H1 (cell line): ENCODE measurements at regions not wholly inside any gene's neighbourhood (a gene's known extent, or its start where the extent isn't known, plus 50 kb on each side); places are given as distances from the start of the nearest gene placed in this dataset.

Experiments
- CTCF ChIA-PET: fragments of 300-600 bp; sonication (Branson Sonifier 250); formaldehyde crosslinking; loops from one replicate; lab custom pipeline; 2021; ENCODE audit not compliant: partially characterized antibody; lab: Charles Lee
- POLR2A ChIA-PET: fragments of 300-600 bp; sonication (Branson Sonifier 250); formaldehyde crosslinking; loops from one replicate; lab custom pipeline; 2021; ENCODE audit warnings: inconsistent platforms; ENCODE audit not compliant: partially characterized antibody; lab: Charles Lee
- DNase-seq, 2 experiments: peaks; one replicate each; pipeline versions ENCODE4 v3.0.0 to v3.0.0-alpha.2; 2010 to 2022; ENCODE audit warnings: low spot score in 2 of 2, low read depth in 1 of 2, mixed read lengths in 1 of 2
- FAIRE-seq: peaks from 2 replicates; lab custom pipeline; 2011; peaks lifted over from hg19 to GRCh38; lab: Jason Lieb, UNC
- H2AFZ ChIP-seq: 2 replicates; pipeline ENCODE4 v1.8.1; 2012; ENCODE audit warnings: low read length, inconsistent platforms
- H2AK5ac ChIP-seq: 2 replicates; pipeline ENCODE4 v1.6.1; 2013; ENCODE audit warnings: low read depth, low read length
- H2BK120ac ChIP-seq: replicated peaks from 2 replicates; pipeline ENCODE3; 2013; ENCODE audit warnings: low read depth, low read length, inconsistent platforms
- H2BK12ac ChIP-seq: 2 replicates; pipeline ENCODE4 v1.6.1; 2013; ENCODE audit warnings: low read depth, low read length
- H2BK15ac ChIP-seq: 2 replicates; pipeline ENCODE4 v1.6.1; 2013; ENCODE audit warnings: low read length
- H2BK20ac ChIP-seq: 2 replicates; pipeline ENCODE4 v1.6.1; 2013; ENCODE audit warnings: low read length
- H2BK5ac ChIP-seq: 2 replicates; pipeline ENCODE4 v1.6.1; 2013; ENCODE audit warnings: low read depth, low read length
- H3K14ac ChIP-seq: 2 replicates; pipeline ENCODE4 v1.6.1; 2013; ENCODE audit warnings: inconsistent platforms; ENCODE audit not compliant: insufficient read length
- H3K18ac ChIP-seq: 2 replicates; pipeline ENCODE4 v1.6.1; 2013; ENCODE audit warnings: low read length; ENCODE audit errors: extremely low read depth
- H3K23ac ChIP-seq: 2 replicates; pipeline ENCODE4 v1.6.1; 2013; ENCODE audit warnings: inconsistent platforms; ENCODE audit not compliant: insufficient read length
- H3K23me2 ChIP-seq: 2 replicates; pipeline ENCODE4 v1.6.1; 2013; ENCODE audit warnings: low read depth, low read length
- H3K27ac ChIP-seq: 2 replicates; pipeline ENCODE4 v1.6.1; 2011; ENCODE audit warnings: low read depth, low read length, inconsistent platforms
- H3K27me3 ChIP-seq, 4 experiments: replicated peaks in 1 of 4; 1 replicate in 1 of 4; 2 replicates in 3 of 4; pipeline versions ENCODE4 v1.6.1 to v1.8.1; 2011 to 2013; ENCODE audit warnings: low read length in 3 of 4, mild to moderate bottlenecking in 3 of 4, inconsistent platforms in 2 of 4, mixed read lengths in 2 of 4, moderate library complexity in 1 of 4; ENCODE audit not compliant: control insufficient read depth in 3 of 4, insufficient read depth in 3 of 4; ENCODE audit errors: extremely low read depth in 1 of 4
- H3K36me3 ChIP-seq, 4 experiments: 2 replicates each; pipeline versions ENCODE4 v1.6.1 to v1.8.1; 2011 to 2013; ENCODE audit warnings: mild to moderate bottlenecking in 4 of 4, low read length in 3 of 4, moderate library complexity in 2 of 4, control low read depth in 1 of 4, inconsistent platforms in 1 of 4; ENCODE audit not compliant: insufficient read depth in 4 of 4, control insufficient read depth in 2 of 4
- H3K4ac ChIP-seq: replicated peaks from 2 replicates; pipeline ENCODE3; 2013; ENCODE audit warnings: low read length, low read depth, mixed read lengths, inconsistent platforms; ENCODE audit not compliant: insufficient read length
- H3K4me1 ChIP-seq, 4 experiments: replicated peaks in 1 of 4; 1 replicate in 1 of 4; 2 replicates in 3 of 4; pipeline versions ENCODE4 v1.6.1 to v1.8.1; 2011 to 2013; ENCODE audit warnings: low read length in 3 of 4, inconsistent platforms in 2 of 4, mixed read lengths in 1 of 4; ENCODE audit not compliant: insufficient read depth in 4 of 4, control insufficient read depth in 3 of 4
- H3K4me2 ChIP-seq, 2 experiments: 2 replicates each; pipeline versions ENCODE4 v1.6.1 to v1.8.1; 2011 to 2013; ENCODE audit warnings: low read depth in 2 of 2, low read length in 2 of 2, control low read depth in 1 of 2, inconsistent platforms in 1 of 2, mild to moderate bottlenecking in 1 of 2; ENCODE audit not compliant: insufficient read depth in 1 of 2
- H3K4me3 ChIP-seq, 4 experiments: fragments of 200-600, 300-600 bp in 1 of 4; sonication (generic), shearing (Covaris generic), sonication (Bioruptor Twin) in 1 of 4; 2 replicates each; pipeline versions ENCODE4 v1.5.1 to v1.8.1; 2011 to 2016; ENCODE audit warnings: low read length in 4 of 4, low read depth in 3 of 4, control low read depth in 2 of 4, inconsistent platforms in 2 of 4, mild to moderate bottlenecking in 2 of 4, mixed read lengths in 1 of 4, moderate library complexity in 1 of 4; ENCODE audit not compliant: insufficient read depth in 2 of 4; ENCODE audit errors: extremely low read depth in 1 of 4
- H3K56ac ChIP-seq: replicated peaks from 2 replicates; pipeline ENCODE3; 2013; ENCODE audit warnings: low read depth, mild to moderate bottlenecking, mixed read lengths, low read length, inconsistent platforms; ENCODE audit not compliant: insufficient read length
- H3K79me1 ChIP-seq: 2 replicates; pipeline ENCODE4 v1.6.1; 2013; ENCODE audit warnings: low read depth, low read length, control low read depth
- H3K79me2 ChIP-seq, 2 experiments: 2 replicates each; pipeline versions ENCODE4 v1.6.1 to v1.8.1; 2012 to 2013; ENCODE audit warnings: low read length in 2 of 2, mild to moderate bottlenecking in 2 of 2, inconsistent platforms in 1 of 2; ENCODE audit not compliant: insufficient read depth in 2 of 2, control insufficient read depth in 1 of 2
- H3K9ac ChIP-seq, 4 experiments: replicated peaks in 1 of 4; 1 replicate in 1 of 4; 2 replicates in 3 of 4; pipeline versions ENCODE4 v1.6.1 to v1.8.1; 2011 to 2013; ENCODE audit warnings: low read depth in 3 of 4, low read length in 3 of 4, control low read depth in 2 of 4, mild to moderate bottlenecking in 2 of 4, moderate library complexity in 2 of 4, inconsistent platforms in 1 of 4; ENCODE audit errors: extremely low read depth in 1 of 4
- H3K9me3 ChIP-seq, 2 experiments: 2 replicates each; pipeline versions ENCODE4 v1.6.1 to v1.8.1; 2012 to 2013; ENCODE audit warnings: mild to moderate bottlenecking in 2 of 2, moderate library complexity in 2 of 2, control low read depth in 1 of 2, inconsistent platforms in 1 of 2, low read depth in 1 of 2, low read length in 1 of 2, mixed read lengths in 1 of 2; ENCODE audit not compliant: insufficient read depth in 2 of 2
- H4K20me1 ChIP-seq, 2 experiments: replicated peaks in 1 of 2; 2 replicates each; pipeline versions ENCODE3 to v1.8.1; 2011 to 2013; ENCODE audit warnings: inconsistent platforms in 2 of 2, low read length in 2 of 2, mild to moderate bottlenecking in 1 of 2; ENCODE audit not compliant: insufficient read depth in 2 of 2, control insufficient read depth in 1 of 2
- H4K5ac ChIP-seq: 2 replicates; pipeline ENCODE4 v1.6.1; 2013; ENCODE audit warnings: low read length, low read depth, mixed read lengths, inconsistent platforms; ENCODE audit not compliant: insufficient read length
- H4K8ac ChIP-seq: 2 replicates; pipeline ENCODE4 v1.8.0; 2013; ENCODE audit warnings: mild to moderate bottlenecking, moderate library complexity, low read length, inconsistent platforms; ENCODE audit not compliant: insufficient read depth; ENCODE audit errors: extremely low read depth
- H4K91ac ChIP-seq: replicated peaks from 2 replicates; pipeline ENCODE3; 2013; ENCODE audit warnings: low read length, mixed read lengths, inconsistent platforms; ENCODE audit not compliant: insufficient read length
- BCL11A ChIP-seq, 2 experiments: IDR thresholded peaks; one replicate each; pipeline ENCODE4 v1.6.1; 2011; ENCODE audit warnings: low read depth in 2 of 2, low read length in 2 of 2, mild to moderate bottlenecking in 2 of 2
- WGBS, 2 experiments: shearing (Covaris generic) in 1 of 2; methylation state at CpG; one replicate each; pipeline versions ENCODE4 v1.1.6 to v1.1.7; 2013 to 2015; ENCODE audit warnings: low lambda C conversion rate in 2 of 2, mixed read lengths in 2 of 2, inconsistent platforms in 1 of 2, low coverage in 1 of 2, missing lambda C conversion rate in 1 of 2; ENCODE audit not compliant: insufficient replicate concordance in 2 of 2, insufficient coverage in 1 of 2, insufficient read length in 1 of 2; ENCODE audit errors: extremely low coverage in 1 of 2, missing lambda C conversion rate in 1 of 2; 5-methylcytosine and 5-hydroxymethylcytosine counted together
- TF ChIP-seq, protein P1 (sequence below): IDR thresholded peaks from 2 replicates; pipeline ENCODE4 v1.6.1; 2012; ENCODE audit warnings: inconsistent platforms

GRCh38 chr19:37829526-37829925 lies 50.1 kb upstream of the ZNF573 start:
- H3K27me3 ChIP-seq: no peaks in the 10 kb centered on the region
- H3K23me2 ChIP-seq: no peaks in the 10 kb centered on the region
- H3K9me3 ChIP-seq: peaks cover 82 to 86% of the 10 kb centered on the region in 2 experiments
- H3K4ac ChIP-seq: no peak overlapping the region
- H4K8ac ChIP-seq: no peak overlapping the region
- H3K56ac ChIP-seq: no peak overlapping the region
- TF ChIP-seq BCL11A (IDR thresholded peaks at IDR 0.05; ENCODE audit: low read depth in 2 of 2, low read length in 2 of 2): no peak
- TF ChIP-seq, protein P1, sequence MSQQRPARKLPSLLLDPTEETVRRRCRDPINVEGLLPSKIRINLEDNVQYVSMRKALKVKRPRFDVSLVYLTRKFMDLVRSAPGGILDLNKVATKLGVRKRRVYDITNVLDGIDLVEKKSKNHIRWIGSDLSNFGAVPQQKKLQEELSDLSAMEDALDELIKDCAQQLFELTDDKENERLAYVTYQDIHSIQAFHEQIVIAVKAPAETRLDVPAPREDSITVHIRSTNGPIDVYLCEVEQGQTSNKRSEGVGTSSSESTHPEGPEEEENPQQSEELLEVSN: peak; percentile 57; the same call in 1 of the 2 replicates
- no peaks in the 10 kb centered on the region for H3K79me1 ChIP-seq
- H2AFZ ChIP-seq: no peak overlapping the region
- no peak overlapping the region for H3K27ac ChIP-seq
- H3K14ac ChIP-seq: no peak overlapping the region
- no peak overlapping the region for H2BK12ac ChIP-seq
- POLR2A ChIA-PET: no interaction called here
- H2BK15ac ChIP-seq: no peak overlapping the region
- DNase-seq (no peak), FAIRE-seq (no peak)
- no peak overlapping the region for H3K9ac ChIP-seq
- H2BK120ac ChIP-seq: no peak overlapping the region
- no peaks in the 10 kb centered on the region for H3K79me2 ChIP-seq
- no peak overlapping the region for H2BK5ac ChIP-seq
- H4K91ac ChIP-seq: no peak overlapping the region
- no peak overlapping the region for H3K23ac ChIP-seq
- H3K4me3 ChIP-seq: no peak overlapping the region
- CTCF ChIA-PET: no interaction called here
- peaks cover 0 to 45% (median 18%) of the 10 kb centered on the region in 4 experiments; a peak in 5 of 8 replicates for H3K36me3 ChIP-seq
- no peak overlapping the region for H4K5ac ChIP-seq
- 88% methylated on average over 6 of the region's 6 CpGs; no CpG with 5 or more reads in 1 of the 2 experiments for WGBS, 2 experiments
- H3K4me1 ChIP-seq: no peaks in the 10 kb centered on the region
- no peak overlapping the region for H2AK5ac ChIP-seq
- H2BK20ac ChIP-seq: no peak overlapping the region
- no peak overlapping the region for H3K4me2 ChIP-seq
- H4K20me1 ChIP-seq: no peaks in the 10 kb centered on the region
- H3K18ac ChIP-seq: no peak overlapping the region
